Esophagus squamous epithelium (tissue), 5 donors: ENCODE measurements at regions not wholly inside any gene's neighbourhood (a gene's known extent, or its start where the extent isn't known, plus 50 kb on each side); places are given as distances from the start of the nearest gene placed in this dataset.

Experiments
- DNase-seq: peaks from one replicate; lab custom pipeline; 2025; lab: John Stamatoyannopoulos, UW
- H3K27ac ChIP-seq, 4 donors: fragments of 200-600 bp; sonication (generic); one replicate each; pipeline ENCODE4 v1.5.1; 2016 to 2019; ENCODE audit warnings: mild to moderate bottlenecking in 1 of 4
- H3K27me3 ChIP-seq, 4 donors: fragments of 200-600 bp; sonication (generic); 1 replicate in 3 of 4; 2 replicates in 1 of 4; pipeline versions ENCODE4 v1.5.1 to v1.6.0; 2017 to 2021; ENCODE audit warnings: antibody characterized with exemption in 1 of 4
- H3K36me3 ChIP-seq, 3 donors: fragments of 200-600 bp; sonication (generic); one replicate each; pipeline ENCODE4 v1.5.1; 2016 to 2019
- H3K4me1 ChIP-seq, 3 donors: fragments of 200-600 bp; sonication (generic); one replicate each; pipeline ENCODE4 v1.5.1; 2017 to 2019
- H3K4me3 ChIP-seq, 4 donors: fragments of 200-600 bp; sonication (generic); 1 replicate in 3 of 4; 2 replicates in 1 of 4; pipeline ENCODE4 v1.5.1; 2016 to 2019; ENCODE audit warnings: mild to moderate bottlenecking in 2 of 4, moderate library complexity in 1 of 4
- H3K9me3 ChIP-seq, 3 donors: fragments of 200-600 bp; sonication (generic); one replicate each; pipeline ENCODE4 v1.5.1; 2016 to 2019
- CTCF ChIP-seq, 6 experiments: fragments of 450-650 bp in 4 of 6; fragments of 200-600 bp in 2 of 6; sonication (generic) in 2 of 6; IDR thresholded peaks; one replicate each; pipeline ENCODE4 v1.5.1; 2016 to 2019; ENCODE audit warnings: antibody characterized with exemption in 6 of 6, mild to moderate bottlenecking in 4 of 6, moderate library complexity in 4 of 6
- POLR2A ChIP-seq, 4 donors: fragments of 450-650 bp; IDR thresholded peaks; one replicate each; pipeline ENCODE4 v1.6.1; 2017; ENCODE audit warnings: antibody characterized with exemption in 4 of 4, mild to moderate bottlenecking in 4 of 4, moderate library complexity in 3 of 4
- WGBS, 2 donors: methylation state at CpG; one replicate each; pipeline ENCODE4 v1.1.5; 2018; 5-methylcytosine and 5-hydroxymethylcytosine counted together
- intact Hi-C: fragments of 100-400 bp; cut with DNase I; formaldehyde crosslinking; loops from one replicate; pipeline ENCODE4 v1.15.0; 2022
- donor health status: DM: yes; HTN: yes; CAD: no.

- TF ChIP-seq CTCF (IDR thresholded peaks at IDR 0.05) (no peak), POLR2A (IDR thresholded peaks at IDR 0.05) (no peak)
- WGBS, 2 donors: 62 to 77% methylated on average over 7 to 8 of the region's 8 CpGs
- no peaks in the 10 kb centered on the region for H3K36me3 ChIP-seq
- H3K4me3 ChIP-seq: no peak overlapping the region
- no peaks in the 10 kb centered on the region for H3K27me3 ChIP-seq
- H3K9me3 ChIP-seq: no peaks in the 10 kb centered on the region
- DNase-seq: no peak
- peak overlapping the region in 1 of 4 donors; percentile 42 for H3K27ac ChIP-seq
- peaks cover 0 to 20% (median 0%) of the 10 kb centered on the region in 3 donors for H3K4me1 ChIP-seq
- intact Hi-C loops: no loop called here
These were observed 117.0 kb upstream of the MAF start for GRCh38 chr16:79717333-79718137.

- H3K9me3 ChIP-seq: no peaks in the 10 kb centered on the region
- no peak overlapping the region for H3K4me3 ChIP-seq
- H3K36me3 ChIP-seq: no peaks in the 10 kb centered on the region
- 44 to 68% methylated on average over 7 of the region's 7 CpGs for WGBS, 2 donors
- no peak for DNase-seq
- intact Hi-C loops: no loop called here
- H3K27me3 ChIP-seq: no peaks in the 10 kb centered on the region
- H3K27ac ChIP-seq: no peak overlapping the region
- peaks cover 0 to 20% (median 0%) of the 10 kb centered on the region in 3 donors for H3K4me1 ChIP-seq
- no peak for TF ChIP-seq POLR2A (IDR thresholded peaks at IDR 0.05)
- no peak for TF ChIP-seq CTCF (IDR thresholded peaks at IDR 0.05)
These were observed 116.3 kb upstream of the MAF start for GRCh38 chr16:79716645-79717332.

GRCh38 chr16:79715061-79715460 lies 114.5 kb upstream of the MAF start:
- TF ChIP-seq POLR2A (IDR thresholded peaks at IDR 0.05) (no peak), CTCF (IDR thresholded peaks at IDR 0.05) (no peak)
- no peak overlapping the region for H3K4me3 ChIP-seq
- intact Hi-C loops: no loop called here
- no peaks in the 10 kb centered on the region for H3K9me3 ChIP-seq
- no peaks in the 10 kb centered on the region for H3K27me3 ChIP-seq
- H3K36me3 ChIP-seq: no peaks in the 10 kb centered on the region
- no peak overlapping the region for H3K27ac ChIP-seq
- H3K4me1 ChIP-seq: peaks cover 0 to 16% (median 0%) of the 10 kb centered on the region in 3 donors
- 19 to 64% methylated on average over 4 of the region's 4 CpGs for WGBS, 2 donors
- DNase-seq: no peak

- Histone ChIP-seq H3K4me1 (peaks cover 0 to 16% (median 0%) of the 10 kb centered on the region in 3 donors), H3K27me3 (no peaks in the 10 kb centered on the region), H3K4me3 (no peak overlapping the region), H3K27ac (no peak overlapping the region), H3K9me3 (no peaks in the 10 kb centered on the region), H3K36me3 (no peaks in the 10 kb centered on the region)
- TF ChIP-seq POLR2A (IDR thresholded peaks at IDR 0.05) (no peak), CTCF (IDR thresholded peaks at IDR 0.05) (no peak)
- intact Hi-C loops: no loop called here
- no peak for DNase-seq
- WGBS, 2 donors: 81 to 94% methylated on average over 1 of the region's 1 CpG
These were observed 113.9 kb upstream of the MAF start for GRCh38 chr16:79714440-79714839.
